Thyroid gland (tissue), 4 donors: ENCODE measurements at regions not wholly inside any gene's neighbourhood (a gene's known extent, or its start where the extent isn't known, plus 50 kb on each side); places are given as distances from the start of the nearest gene placed in this dataset.
A peak's percentile ranks its signal among the peaks of the same experiment; 100 is the strongest.

Experiments used
- DNase-seq, 2 donors: peaks; one replicate each; pipeline ENCODE4 v3.0.0-alpha.2; 2019
- H3K27ac ChIP-seq, 3 donors: fragments of 200-600 bp; sonication (generic); 1 replicate in 2 of 3; 2 replicates in 1 of 3; pipeline ENCODE4 v1.5.1; 2016 to 2019; ENCODE audit warnings: mild to moderate bottlenecking in 1 of 3, moderate library complexity in 1 of 3
- H3K27me3 ChIP-seq: fragments of 200-600 bp; sonication (generic); one replicate; pipeline ENCODE4 v1.5.1; 2019
- H3K36me3 ChIP-seq, 2 donors: fragments of 200-600 bp; sonication (generic); one replicate each; pipeline ENCODE4 v1.5.1; 2016 to 2019
- H3K4me1 ChIP-seq, 2 donors: fragments of 200-600 bp; sonication (generic); one replicate each; pipeline ENCODE4 v1.5.1; 2017 to 2019
- H3K4me3 ChIP-seq, 3 donors: fragments of 200-600 bp; sonication (generic); replicated peaks in 1 of 3; 1 replicate in 2 of 3; 2 replicates in 1 of 3; pipeline ENCODE4 v1.5.1; 2016; ENCODE audit warnings: mild to moderate bottlenecking in 1 of 3
- H3K9me3 ChIP-seq: fragments of 200-600 bp; sonication (generic); one replicate; pipeline ENCODE4 v1.5.1; 2017
- POLR2A ChIP-seq, 2 donors: fragments of 450-650 bp; IDR thresholded peaks; one replicate each; pipeline ENCODE4 v1.6.1; 2017; ENCODE audit warnings: antibody characterized with exemption in 2 of 2, mild to moderate bottlenecking in 2 of 2, moderate library complexity in 1 of 2
- WGBS, 2 donors: methylation state at CpG; one replicate each; pipeline ENCODE4 v1.1.5; 2017; 5-methylcytosine and 5-hydroxymethylcytosine counted together
- intact Hi-C: fragments of 100-400 bp; cut with DNase I; formaldehyde crosslinking; loops from one replicate; pipeline ENCODE4 v1.15.1; 2023
- TF ChIP-seq, protein P1 (sequence below), 6 experiments: fragments of 200-600 bp in 3 of 6; fragments of 450-650 bp in 3 of 6; sonication (generic) in 3 of 6; IDR thresholded peaks; one replicate each; pipeline ENCODE4 v1.5.1; 2016 to 2019; ENCODE audit warnings: antibody characterized with exemption in 6 of 6, mild to moderate bottlenecking in 2 of 6, inconsistent platforms in 1 of 6, moderate library complexity in 1 of 6

DNA sequence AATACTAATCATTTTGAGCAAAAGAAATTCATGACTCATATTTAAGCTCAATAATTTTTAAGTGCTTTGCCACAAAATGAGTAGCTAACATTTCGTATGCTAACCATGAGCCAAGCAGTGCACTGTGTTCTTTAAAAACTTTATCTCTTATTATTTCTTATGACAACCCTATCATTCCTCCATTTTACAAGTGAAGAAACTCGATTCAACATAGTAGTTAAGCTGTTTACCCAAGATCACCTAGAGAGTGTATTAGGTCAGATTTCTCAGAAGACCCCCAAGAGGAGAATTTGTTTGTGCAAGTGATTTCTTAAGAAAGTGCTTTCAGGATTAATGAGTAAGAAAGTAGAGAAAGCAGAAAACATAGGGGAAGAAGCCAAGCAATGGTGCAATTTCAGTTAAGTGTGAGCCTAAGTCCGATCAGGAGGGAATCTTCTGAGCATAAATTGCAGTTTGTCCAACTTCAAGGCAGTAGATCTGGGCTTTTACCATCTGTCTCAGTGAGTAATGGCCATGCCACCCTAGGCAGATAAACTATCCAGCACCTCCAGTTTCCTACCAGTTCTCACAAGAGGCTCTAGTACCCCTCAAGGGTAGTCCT lies 202.7 kb downstream of the SCG2 start:
- TF ChIP-seq, protein P1, sequence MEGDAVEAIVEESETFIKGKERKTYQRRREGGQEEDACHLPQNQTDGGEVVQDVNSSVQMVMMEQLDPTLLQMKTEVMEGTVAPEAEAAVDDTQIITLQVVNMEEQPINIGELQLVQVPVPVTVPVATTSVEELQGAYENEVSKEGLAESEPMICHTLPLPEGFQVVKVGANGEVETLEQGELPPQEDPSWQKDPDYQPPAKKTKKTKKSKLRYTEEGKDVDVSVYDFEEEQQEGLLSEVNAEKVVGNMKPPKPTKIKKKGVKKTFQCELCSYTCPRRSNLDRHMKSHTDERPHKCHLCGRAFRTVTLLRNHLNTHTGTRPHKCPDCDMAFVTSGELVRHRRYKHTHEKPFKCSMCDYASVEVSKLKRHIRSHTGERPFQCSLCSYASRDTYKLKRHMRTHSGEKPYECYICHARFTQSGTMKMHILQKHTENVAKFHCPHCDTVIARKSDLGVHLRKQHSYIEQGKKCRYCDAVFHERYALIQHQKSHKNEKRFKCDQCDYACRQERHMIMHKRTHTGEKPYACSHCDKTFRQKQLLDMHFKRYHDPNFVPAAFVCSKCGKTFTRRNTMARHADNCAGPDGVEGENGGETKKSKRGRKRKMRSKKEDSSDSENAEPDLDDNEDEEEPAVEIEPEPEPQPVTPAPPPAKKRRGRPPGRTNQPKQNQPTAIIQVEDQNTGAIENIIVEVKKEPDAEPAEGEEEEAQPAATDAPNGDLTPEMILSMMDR (IDR thresholded peaks at IDR 0.05) = no peak
- TF ChIP-seq POLR2A (IDR thresholded peaks at IDR 0.05) = no peak
- Histone ChIP-seq H3K27me3 (peaks cover 2% of the 10 kb centered on the region), H3K9me3 (no peaks in the 10 kb centered on the region), H3K27ac (no peak overlapping the region), H3K4me3 (no peak overlapping the region), H3K4me1 (no peaks in the 10 kb centered on the region), H3K36me3 (no peaks in the 10 kb centered on the region)
- intact Hi-C loops = no loop called here
- DNase-seq = no peak
- WGBS, 2 donors = 57% methylated on average over 3 of the region's 3 CpGs

DNA sequence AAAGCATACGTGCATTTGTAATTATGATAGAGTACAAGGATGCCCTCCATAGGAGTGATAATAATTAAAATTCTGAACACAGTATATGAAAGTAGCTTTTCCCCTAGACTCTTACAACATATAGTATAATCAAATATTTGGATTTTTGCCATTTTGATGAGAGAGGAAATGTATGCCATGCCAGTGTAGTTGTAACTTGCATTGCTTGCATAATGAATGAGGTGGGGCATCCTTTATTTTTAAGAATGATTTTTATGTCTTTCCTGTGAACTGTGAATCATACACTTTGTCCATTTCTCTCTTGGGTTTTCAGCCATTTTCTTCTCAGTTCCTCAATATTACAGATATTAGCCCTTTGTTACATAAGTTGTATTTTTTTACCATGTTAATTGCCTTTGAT lies 197.5 kb downstream of the SCG2 start:
- Histone ChIP-seq H3K27me3 (no peaks in the 10 kb centered on the region), H3K9me3 (no peaks in the 10 kb centered on the region), H3K4me1 (no peaks in the 10 kb centered on the region), H3K36me3 (no peaks in the 10 kb centered on the region), H3K4me3 (no peak overlapping the region), H3K27ac (no peak overlapping the region)
- intact Hi-C loops = no loop called here
- TF ChIP-seq, protein P1 (IDR thresholded peaks at IDR 0.05) = no peak
- 96 to 99% methylated on average over 1 of the region's 1 CpG for WGBS, 2 donors
- no peak for DNase-seq

DNA sequence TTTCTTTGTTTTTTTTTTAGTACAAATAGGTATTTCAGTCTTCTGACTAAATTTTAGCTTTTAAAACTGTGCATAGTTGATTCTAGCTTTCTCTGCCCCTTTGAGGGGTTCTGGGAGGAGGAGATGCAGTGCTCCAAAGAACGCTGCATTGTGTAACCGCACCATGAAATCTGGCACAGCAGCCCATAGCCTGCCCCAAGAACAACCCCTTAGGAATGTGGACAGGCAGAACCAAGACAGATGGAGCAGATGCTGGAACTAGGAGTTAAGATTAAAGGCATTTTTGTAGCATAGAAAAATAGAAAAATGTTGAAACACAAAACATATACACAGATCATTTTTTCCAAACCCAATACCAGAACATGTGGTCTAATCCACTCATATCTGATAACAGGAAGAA lies 187.5 kb downstream of the SCG2 start:
- Histone ChIP-seq H3K27ac (no peak overlapping the region), H3K27me3 (no peaks in the 10 kb centered on the region), H3K9me3 (no peaks in the 10 kb centered on the region), H3K36me3 (no peaks in the 10 kb centered on the region), H3K4me3 (no peak overlapping the region), H3K4me1 (no peaks in the 10 kb centered on the region)
- no peak for TF ChIP-seq POLR2A (IDR thresholded peaks at IDR 0.05)
- TF ChIP-seq, protein P1 (IDR thresholded peaks at IDR 0.05) = no peak
- intact Hi-C loops = no loop called here
- 37 to 54% methylated on average over 2 of the region's 2 CpGs for WGBS, 2 donors
- DNase-seq = peak; percentile 6 to 7

DNA sequence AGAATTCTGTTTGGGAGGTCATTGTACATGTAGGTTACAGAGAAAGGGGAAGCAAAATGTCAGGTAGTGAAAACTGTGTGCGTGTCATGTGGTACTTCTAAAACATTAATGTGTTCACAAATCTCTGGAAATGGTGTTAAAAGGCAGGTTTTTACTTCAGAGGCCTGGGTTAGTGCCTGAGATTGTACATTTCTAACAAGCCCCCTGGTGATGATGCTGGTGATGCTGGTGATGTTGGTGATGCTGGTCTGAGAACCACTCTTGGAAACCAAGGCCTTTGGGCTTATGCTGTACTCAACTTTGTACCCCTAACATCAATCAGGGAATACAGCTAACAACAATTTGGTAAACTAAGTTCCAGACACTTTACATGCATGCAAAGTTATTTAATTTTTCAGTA lies 187.1 kb downstream of the SCG2 start:
- Histone ChIP-seq H3K4me3 (no peak overlapping the region), H3K36me3 (no peaks in the 10 kb centered on the region), H3K27me3 (no peaks in the 10 kb centered on the region), H3K4me1 (no peaks in the 10 kb centered on the region), H3K9me3 (no peaks in the 10 kb centered on the region), H3K27ac (no peak overlapping the region)
- TF ChIP-seq, protein P1 (IDR thresholded peaks at IDR 0.05) = no peak
- no peak for TF ChIP-seq POLR2A (IDR thresholded peaks at IDR 0.05)
- no peak for DNase-seq
- intact Hi-C loops = no loop called here
- WGBS, 2 donors = 92 to 97% methylated on average over 1 of the region's 1 CpG

DNA sequence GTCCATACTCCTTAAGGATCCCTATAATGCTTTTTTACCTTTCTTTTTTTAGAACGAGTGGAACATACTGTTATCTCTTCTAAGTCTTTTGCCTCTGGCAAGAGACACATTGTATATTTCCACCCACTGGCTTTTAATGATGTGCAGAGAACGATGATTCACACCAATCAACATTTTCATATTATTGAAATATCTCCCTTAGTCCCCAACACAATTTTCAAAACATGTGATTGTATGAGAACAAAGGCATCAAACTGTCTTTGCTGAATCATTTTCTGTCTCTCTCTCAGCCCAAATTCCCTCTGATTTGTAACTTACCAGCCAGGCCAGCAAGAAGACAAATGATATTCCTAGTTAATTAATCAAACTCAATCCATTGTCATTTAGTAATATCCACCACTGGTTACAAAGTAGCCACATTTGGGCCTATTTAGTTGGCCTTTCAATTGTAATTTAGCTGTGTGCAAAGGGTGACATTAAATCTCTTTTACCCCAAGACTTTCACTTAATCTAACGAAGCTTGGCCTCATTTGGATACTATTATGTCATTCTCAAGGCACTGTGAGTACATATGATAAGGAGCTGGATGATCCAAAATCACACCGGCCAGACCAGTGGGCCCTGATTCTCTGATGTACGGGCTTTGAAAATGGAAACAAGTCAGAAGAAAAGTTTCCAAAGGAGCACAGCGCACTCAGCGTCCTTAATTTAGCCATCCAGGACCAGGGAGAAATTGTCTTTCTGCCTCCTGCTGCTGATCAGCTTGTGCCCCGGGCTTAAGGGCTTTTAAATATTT lies 185.1 kb downstream of the SCG2 start:
- 71 to 83% methylated on average over 8 of the region's 8 CpGs for WGBS, 2 donors
- Histone ChIP-seq H3K27ac (no peak overlapping the region), H3K4me1 (no peaks in the 10 kb centered on the region), H3K4me3 (no peak overlapping the region), H3K36me3 (no peaks in the 10 kb centered on the region), H3K27me3 (no peaks in the 10 kb centered on the region), H3K9me3 (no peaks in the 10 kb centered on the region)
- intact Hi-C loops = no loop called here
- DNase-seq = no peak
- TF ChIP-seq POLR2A (IDR thresholded peaks at IDR 0.05) = no peak
- TF ChIP-seq, protein P1 (IDR thresholded peaks at IDR 0.05) = no peak
